Kidney capillary endothelial cell (primary cell): ENCODE measurements at regions not wholly inside any gene's neighbourhood (a gene's known extent, or its start where the extent isn't known, plus 50 kb on each side); places are given as distances from the start of the nearest gene placed in this dataset.
"Not testable (repeated sequence)": the region's sequence is repeated elsewhere in the genome, so short reads cannot be mapped to it uniquely, and the experiment has no call there.

Source experiments
- DNase-seq: peaks from one replicate; pipeline ENCODE4 v3.0.0-alpha.2; 2018; ENCODE audit warnings: low spot score

- DNase-seq, result no peak
Observed at GRCh38 chr22:48424661-48425060, 1403.0 kb downstream of the BRD1 start.

GRCh38 chr22:48424201-48424627 is 1403.5 kb downstream of the BRD1 start:
- no peak for DNase-seq

- no peak for DNase-seq
Observed at GRCh38 chr22:48423481-48423911, 1404.2 kb downstream of the BRD1 start.

DNA sequence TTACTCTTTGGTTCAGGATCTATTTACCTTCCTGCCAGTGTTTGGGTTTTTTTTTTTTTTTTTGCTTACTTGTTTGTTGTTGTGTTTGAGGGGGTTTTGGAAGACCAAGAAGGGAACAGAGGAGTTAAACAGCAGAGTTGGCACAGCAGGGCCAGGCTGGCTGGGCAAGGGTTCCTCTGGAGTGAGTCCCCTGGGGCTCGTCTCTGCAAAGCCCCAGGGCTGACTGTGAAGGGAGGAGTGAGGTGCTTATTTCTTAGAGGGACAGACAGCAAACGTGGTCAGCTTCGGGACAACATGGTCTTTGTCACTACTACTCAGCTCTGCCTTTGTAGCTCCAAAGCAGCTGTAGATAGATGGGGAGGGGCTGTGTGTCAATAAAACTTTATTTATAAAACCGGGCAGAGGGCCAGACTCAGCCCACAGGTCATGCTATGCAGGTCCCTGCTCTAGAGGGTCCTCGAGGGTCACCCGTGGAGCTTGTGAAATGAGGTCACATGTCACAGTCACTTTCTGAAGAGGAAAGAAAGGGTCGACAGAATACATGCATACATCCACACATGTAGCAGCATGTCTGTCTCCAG is 1404.7 kb downstream of the BRD1 start:
- DNase-seq, result no peak

DNA sequence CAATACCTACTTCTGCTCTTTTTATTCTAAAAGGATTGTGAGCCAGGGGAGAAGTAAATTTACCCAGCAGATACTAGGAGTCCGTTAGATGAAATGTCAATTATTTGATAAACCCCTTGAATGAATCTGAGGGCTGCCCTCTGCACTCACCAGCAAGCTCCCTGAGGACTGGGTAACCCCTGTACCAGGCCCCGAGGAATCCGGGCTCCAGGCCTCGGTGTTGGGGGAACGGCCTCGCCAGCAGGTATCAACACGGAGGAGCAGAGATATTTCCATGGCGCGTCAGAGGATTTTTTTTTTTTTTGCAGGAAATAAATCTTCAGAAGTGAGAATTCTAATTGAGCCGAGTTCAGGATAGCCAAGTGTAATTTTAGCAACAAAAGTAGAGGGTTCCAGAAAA is 1408.8 kb downstream of the BRD1 start:
- DNase-seq, result no peak

DNA sequence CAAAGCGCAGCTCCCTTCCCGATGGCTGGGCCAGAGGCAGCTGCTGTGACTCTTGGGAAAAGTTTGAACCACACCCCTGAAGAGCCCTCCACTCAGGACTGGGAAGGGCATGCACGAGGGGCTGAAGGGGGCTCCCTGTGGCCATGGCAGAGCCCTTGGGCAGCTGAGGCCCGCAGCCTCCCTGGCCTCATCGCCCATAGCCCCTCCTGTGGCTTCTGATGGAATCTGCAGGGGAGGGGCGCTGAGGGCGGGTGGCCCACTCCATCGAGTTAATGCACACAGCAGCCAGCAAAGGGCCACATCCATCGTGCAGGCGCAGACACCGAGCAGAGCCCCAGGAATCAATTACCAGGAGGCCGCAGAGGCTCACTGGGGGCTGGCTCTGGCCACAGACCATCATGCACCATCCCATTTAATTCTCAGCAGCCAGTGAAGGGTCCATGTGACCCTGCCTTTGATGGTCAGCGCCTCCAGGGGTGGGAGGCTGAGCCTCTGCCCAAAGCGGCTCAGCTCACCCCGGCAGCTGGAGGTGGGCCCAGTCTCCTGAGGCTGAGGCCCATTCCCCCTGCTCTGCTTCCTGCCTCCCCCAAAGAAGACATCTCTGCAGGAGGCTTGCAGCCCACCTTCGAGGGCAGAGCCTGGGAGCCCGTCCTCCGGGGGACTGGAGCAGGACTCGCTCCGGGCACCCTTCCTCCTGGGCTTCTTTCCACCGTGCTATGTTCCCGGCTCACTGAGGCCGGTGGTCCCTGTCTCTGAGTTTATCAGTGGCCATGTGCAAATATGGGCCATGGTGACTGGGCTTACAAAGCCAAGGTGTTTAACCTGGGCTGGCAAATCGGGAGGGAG is 1410.2 kb downstream of the BRD1 start:
- DNase-seq, result no peak

DNA sequence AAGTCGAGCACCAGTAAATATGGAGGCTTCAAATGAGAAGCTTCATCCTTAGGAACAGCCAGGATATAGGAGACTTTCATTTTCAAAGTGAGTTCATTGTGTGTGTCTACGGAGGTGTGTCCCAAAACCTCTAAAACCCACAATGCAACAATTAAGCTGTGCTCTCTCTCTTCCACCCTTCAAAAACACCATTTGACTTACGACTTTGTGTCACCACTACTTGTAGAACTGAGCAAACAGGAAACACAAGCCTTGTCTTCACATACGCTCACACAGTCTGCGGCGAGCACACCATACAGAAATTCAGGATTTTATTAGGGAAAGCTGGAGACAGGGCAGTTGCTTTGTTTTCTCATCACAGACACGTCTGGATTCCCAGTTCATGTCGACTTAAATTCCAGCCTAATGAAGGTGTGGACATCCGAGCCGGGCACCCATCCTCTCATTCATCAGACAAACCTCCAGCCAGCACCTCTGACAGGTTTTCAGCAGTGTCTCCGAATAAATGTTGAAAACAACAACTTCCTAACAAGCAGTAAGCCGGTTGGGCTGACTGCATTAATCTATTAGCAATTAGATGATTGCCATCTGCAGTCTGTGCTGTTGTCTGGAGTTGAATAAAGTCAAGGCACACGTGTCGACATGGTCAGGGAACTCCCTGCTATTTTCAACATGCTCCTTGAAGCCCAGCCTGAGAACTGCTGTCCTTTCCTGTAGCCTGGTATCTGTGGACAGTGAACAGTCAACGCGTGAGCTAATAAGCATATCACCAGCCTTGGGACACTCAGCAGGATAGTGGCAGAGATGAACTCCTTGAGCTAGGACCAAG is 1411.1 kb downstream of the BRD1 start:
- DNase-seq, result no peak

- DNase-seq, result no peak
Observed at GRCh38 chr22:48415520-48415919, 1412.2 kb downstream of the BRD1 start.

GRCh38 chr22:48414651-48415050 is 1413.0 kb downstream of the BRD1 start:
- no peak for DNase-seq

- DNase-seq, result not testable (repeated sequence)
Observed at GRCh38 chr22:48412931-48413330, 1414.7 kb downstream of the BRD1 start.

- no peak for DNase-seq
Observed at GRCh38 chr22:48410536-48410935, 1417.1 kb downstream of the BRD1 start.

GRCh38 chr22:48407256-48407955 is 1420.3 kb downstream of the BRD1 start:
- no peak for DNase-seq

DNA sequence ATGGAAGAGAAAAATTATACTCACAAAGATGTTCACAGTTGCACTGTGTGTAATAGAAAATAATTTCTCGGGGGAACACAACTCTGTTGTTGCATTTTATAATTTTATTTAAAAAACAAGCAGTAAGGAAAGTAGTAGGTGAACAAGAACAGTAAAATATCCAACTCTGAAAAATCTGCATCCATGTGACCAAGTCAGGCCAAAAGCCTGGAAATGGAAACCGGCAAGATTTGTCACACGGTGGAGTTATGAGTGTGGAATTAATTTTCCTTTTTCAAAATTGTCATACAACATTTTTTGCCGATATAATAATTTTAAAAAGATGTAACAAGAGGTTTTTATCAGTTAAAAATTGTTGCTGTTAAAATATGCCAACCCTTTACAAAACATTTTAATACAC is 1421.5 kb downstream of the BRD1 start:
- no peak for DNase-seq

DNA sequence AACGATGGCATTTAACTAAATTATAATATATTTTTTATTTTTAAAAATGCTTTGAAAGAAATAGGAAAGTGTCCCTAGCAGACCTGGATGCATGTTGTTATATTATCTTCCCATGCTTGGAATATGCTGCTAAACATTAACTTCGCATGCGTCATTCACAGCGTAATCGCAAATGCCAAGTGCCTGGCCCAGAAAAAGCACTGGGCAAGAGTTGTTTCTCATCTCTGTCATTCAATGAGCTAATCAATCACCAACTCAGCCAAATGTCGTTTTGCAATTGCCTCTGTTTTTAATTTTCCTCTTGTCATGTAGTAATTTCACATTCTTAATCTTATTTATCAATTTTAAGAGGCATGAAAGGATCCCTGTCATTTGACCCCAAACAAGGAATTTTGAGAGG is 1421.9 kb downstream of the BRD1 start:
- no peak for DNase-seq

- no peak for DNase-seq
Observed at GRCh38 chr22:48404801-48405447, 1422.7 kb downstream of the BRD1 start.

DNA sequence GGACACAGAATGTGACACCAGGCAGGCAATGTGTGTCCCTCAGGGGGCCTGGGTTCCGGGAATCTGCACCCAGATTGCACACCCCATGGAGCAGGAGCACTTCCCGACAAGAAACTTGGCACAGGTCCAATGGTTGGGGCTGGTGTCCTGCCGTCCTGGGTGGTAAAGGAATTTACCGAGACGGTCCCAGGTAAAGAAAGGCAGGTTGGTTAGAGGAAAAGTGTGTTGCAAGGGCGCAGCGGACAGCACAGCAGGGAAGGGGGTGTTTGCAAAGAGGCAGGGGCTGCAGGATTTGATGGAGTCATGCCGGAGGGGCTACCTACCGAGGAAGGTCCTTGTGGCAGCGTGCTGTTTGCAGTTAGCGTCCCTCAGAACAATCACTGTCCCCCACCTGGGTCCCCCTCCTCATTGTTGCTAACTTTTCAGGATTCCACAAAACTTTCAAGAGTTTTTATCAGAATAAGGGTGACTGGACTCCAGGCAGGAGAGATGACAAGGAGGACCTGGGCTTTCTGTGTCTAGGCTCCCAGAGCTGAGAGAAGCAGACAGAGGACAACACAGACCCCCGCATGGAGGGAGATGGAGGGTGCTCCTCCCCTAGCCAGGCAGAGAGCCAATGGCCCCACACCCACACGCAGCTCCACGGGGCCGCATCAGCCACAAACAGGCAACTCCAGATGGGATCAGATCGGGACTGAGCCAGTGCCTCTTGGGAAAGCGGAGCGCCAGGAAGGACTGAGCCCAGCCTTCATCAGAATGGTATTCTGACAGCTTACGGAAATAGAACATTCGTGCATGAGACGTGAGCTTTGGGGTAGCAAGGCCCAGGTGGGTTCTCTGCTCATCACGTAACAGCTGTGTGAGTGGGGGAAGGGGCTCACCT is 1423.9 kb downstream of the BRD1 start:
- no peak for DNase-seq

- DNase-seq, result no peak
Observed at GRCh38 chr22:48402591-48403031, 1425.1 kb downstream of the BRD1 start.

DNA sequence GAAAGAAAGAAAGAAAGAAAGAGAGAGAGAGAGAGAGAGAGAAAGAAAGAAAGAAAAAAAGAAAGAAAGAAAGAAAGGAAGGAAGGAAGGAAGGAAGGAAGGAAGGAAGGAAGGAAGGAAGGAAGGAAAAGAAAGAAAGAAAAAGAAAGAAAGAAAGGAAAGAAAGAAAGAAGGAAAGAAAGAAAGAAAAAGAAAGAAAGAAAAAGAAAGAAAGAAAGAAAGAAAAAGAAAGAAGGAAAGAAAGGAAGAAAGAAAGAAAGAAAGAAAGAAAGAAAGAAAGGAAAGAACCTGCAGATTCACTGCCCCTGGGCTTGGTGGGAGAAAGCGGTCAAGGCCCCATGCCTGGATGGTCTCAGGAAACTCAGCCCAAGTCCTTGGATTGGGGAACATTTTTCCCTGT is 1426.2 kb downstream of the BRD1 start:
- not testable (repeated sequence) for DNase-seq

- DNase-seq, result no peak
Observed at GRCh38 chr22:48398181-48398905, 1429.3 kb downstream of the BRD1 start.
